ENCODE measurements at regions not wholly inside any gene's neighbourhood (a gene's known extent, or its start where the extent isn't known, plus 50 kb on each side); places are given as distances from the start of the nearest gene placed in this dataset.

DNA sequence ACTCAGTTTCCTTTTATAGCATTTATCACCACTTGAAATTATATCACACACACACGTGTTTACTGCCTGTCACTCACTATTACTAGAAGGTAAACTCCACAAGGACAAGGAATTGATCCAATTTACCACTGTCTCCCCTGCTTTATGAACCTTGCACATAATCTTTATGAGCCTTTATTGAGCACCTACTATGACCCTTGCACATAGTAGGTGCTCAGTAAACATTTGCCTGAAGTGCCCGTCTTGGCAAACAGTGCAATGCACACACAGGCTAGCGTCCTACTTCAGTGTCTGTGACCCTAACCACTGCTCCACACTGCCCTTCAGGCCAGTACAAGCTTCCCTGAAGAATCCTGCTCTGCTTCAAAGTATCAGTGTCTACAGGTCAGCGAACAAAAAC lies 237.7 kb upstream of the TMC3 start:
- Mint-ChIP-seq H3K27ac (no peak overlapping the region), H3K27me3 (ENCODE audit: low read depth) (no peaks in the 10 kb centered on the region), H3K4me3 (no peak overlapping the region), H3K4me1 (peaks cover 14 to 21% of the 10 kb centered on the region in 2 experiments), H3K9me3 (no peaks in the 10 kb centered on the region), H3K36me3 (ENCODE audit: insufficient read depth in 1 of 3, low read depth in 3 of 3) (no peaks in the 10 kb centered on the region)
- Histone ChIP-seq H3K14ac (ENCODE audit: insufficient read depth, low read length) (no peak overlapping the region), H4K8ac (replicated peaks; ENCODE audit: insufficient read length, low read depth, low read length) (no peak overlapping the region), H3K9me3 (ENCODE audit: control insufficient read depth, low read depth, low read length) (no peaks in the 10 kb centered on the region), H3K4ac (ENCODE audit: low read depth, low read length) (no peak overlapping the region), H3K9ac (ENCODE audit: extremely low read depth, insufficient read length, low read length) (no peak overlapping the region), H2AFZ (ENCODE audit: low read length) (no peak overlapping the region), H3K18ac (ENCODE audit: insufficient read length, low read depth, low read length) (no peak overlapping the region), H2AK5ac (ENCODE audit: insufficient read length, low read length) (no peak overlapping the region), H3K27ac (ENCODE audit: insufficient read length, low read depth, low read length) (no peak overlapping the region), H4K20me1 (ENCODE audit: control insufficient read depth, insufficient read depth, insufficient read length) (no peaks in the 10 kb centered on the region), H4K91ac (ENCODE audit: insufficient read length, low read depth, low read length) (no peak overlapping the region), H3K23ac (ENCODE audit: insufficient read length, low read depth, low read length) (no peak overlapping the region), H3K79me1 (ENCODE audit: insufficient read depth, low read depth, low read length, poor library complexity, severe bottlenecking) (no peaks in the 10 kb centered on the region), H3K4me2 (ENCODE audit: insufficient read depth, insufficient read length, low read length) (no peak overlapping the region), H3K79me2 (ENCODE audit: insufficient read depth, low read length) (no peaks in the 10 kb centered on the region), H3K56ac (ENCODE audit: insufficient read length, low read depth, low read length) (no peak overlapping the region), H3K23me2 (ENCODE audit: insufficient read length, low read depth, low read length, poor library complexity, severe bottlenecking) (no peaks in the 10 kb centered on the region), H2BK20ac (ENCODE audit: low read depth, low read length, poor library complexity, severe bottlenecking) (no peak overlapping the region), H2BK120ac (ENCODE audit: low read depth, low read length, poor library complexity, severe bottlenecking) (no peak overlapping the region), H4K5ac (ENCODE audit: insufficient read length, low read depth, low read length) (no peak overlapping the region), H2BK12ac (ENCODE audit: insufficient read length, low read depth, low read length) (no peak overlapping the region), H2BK15ac (ENCODE audit: low read depth, low read length) (no peak overlapping the region), H3T11ph (ENCODE audit: low read length) (no peak overlapping the region), H2BK5ac (ENCODE audit: insufficient read length, low read length) (no peak overlapping the region), H3K4me1 (ENCODE audit: insufficient read depth, low read length) (0 out of 2 replicates have a peak, but pooled peaks cover 2% of the 10 kb centered on the region), H3K27me3 (ENCODE audit: insufficient read depth, low read length) (no peaks in the 10 kb centered on the region)
- TF ChIP-seq, protein P1, sequence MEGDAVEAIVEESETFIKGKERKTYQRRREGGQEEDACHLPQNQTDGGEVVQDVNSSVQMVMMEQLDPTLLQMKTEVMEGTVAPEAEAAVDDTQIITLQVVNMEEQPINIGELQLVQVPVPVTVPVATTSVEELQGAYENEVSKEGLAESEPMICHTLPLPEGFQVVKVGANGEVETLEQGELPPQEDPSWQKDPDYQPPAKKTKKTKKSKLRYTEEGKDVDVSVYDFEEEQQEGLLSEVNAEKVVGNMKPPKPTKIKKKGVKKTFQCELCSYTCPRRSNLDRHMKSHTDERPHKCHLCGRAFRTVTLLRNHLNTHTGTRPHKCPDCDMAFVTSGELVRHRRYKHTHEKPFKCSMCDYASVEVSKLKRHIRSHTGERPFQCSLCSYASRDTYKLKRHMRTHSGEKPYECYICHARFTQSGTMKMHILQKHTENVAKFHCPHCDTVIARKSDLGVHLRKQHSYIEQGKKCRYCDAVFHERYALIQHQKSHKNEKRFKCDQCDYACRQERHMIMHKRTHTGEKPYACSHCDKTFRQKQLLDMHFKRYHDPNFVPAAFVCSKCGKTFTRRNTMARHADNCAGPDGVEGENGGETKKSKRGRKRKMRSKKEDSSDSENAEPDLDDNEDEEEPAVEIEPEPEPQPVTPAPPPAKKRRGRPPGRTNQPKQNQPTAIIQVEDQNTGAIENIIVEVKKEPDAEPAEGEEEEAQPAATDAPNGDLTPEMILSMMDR (conservative IDR thresholded peaks at IDR 0.05), result no peak
- no peak for DNase-seq
- no CpG with 5 or more reads among the region's 4 CpGs for WGBS (ENCODE audit: extremely low coverage, insufficient read length, low lambda C conversion rate)

Measured in H9 (cell line).